ENCODE measurements at regions not wholly inside any gene's neighbourhood (a gene's known extent, or its start where the extent isn't known, plus 50 kb on each side); places are given as distances from the start of the nearest gene placed in this dataset.

GRCh38 chr4:181982437-181982836 is 260.8 kb upstream of the TENM3 start:
- Histone ChIP-seq H3K27me3 (no peaks in the 10 kb centered on the region), H3K36me3 (no peaks in the 10 kb centered on the region), H3K9me3 (no peaks in the 10 kb centered on the region), H3K4me1 (no peaks in the 10 kb centered on the region), H3K27ac (no peak overlapping the region), H3K4me3 (no peak overlapping the region)
- DNase-seq (no peak), ATAC-seq (no peak)
- intact Hi-C loops (cut with DNase I): no loop called here
- TF ChIP-seq CTCF (IDR thresholded peaks at IDR 0.05): no peak

GRCh38 chr4:181982856-181983255 is 260.3 kb upstream of the TENM3 start:
- Histone ChIP-seq H3K4me1 (no peaks in the 10 kb centered on the region), H3K27me3 (no peaks in the 10 kb centered on the region), H3K27ac (no peak overlapping the region), H3K9me3 (no peaks in the 10 kb centered on the region), H3K36me3 (no peaks in the 10 kb centered on the region), H3K4me3 (no peak overlapping the region)
- intact Hi-C loops (cut with DNase I): no loop called here
- ATAC-seq (no peak), DNase-seq (no peak)
- TF ChIP-seq CTCF (IDR thresholded peaks at IDR 0.05): no peak

GRCh38 chr4:181987392-181987791 is 255.8 kb upstream of the TENM3 start:
- no peaks in the 10 kb centered on the region for H3K36me3 ChIP-seq
- H3K4me3 ChIP-seq: no peak overlapping the region
- no peak overlapping the region for H3K27ac ChIP-seq
- TF ChIP-seq CTCF (IDR thresholded peaks at IDR 0.05): no peak
- no peaks in the 10 kb centered on the region for H3K4me1 ChIP-seq
- intact Hi-C loops (cut with DNase I): no loop called here
- DNase-seq (no peak), ATAC-seq (no peak)
- H3K27me3 ChIP-seq: no peaks in the 10 kb centered on the region
- H3K9me3 ChIP-seq: no peaks in the 10 kb centered on the region

- DNase-seq: no peak
- Histone ChIP-seq H3K27me3 (no peaks in the 10 kb centered on the region), H3K36me3 (no peaks in the 10 kb centered on the region), H3K27ac (no peak overlapping the region), H3K9me3 (no peaks in the 10 kb centered on the region), H3K4me3 (no peak overlapping the region), H3K4me1 (no peaks in the 10 kb centered on the region)
- ATAC-seq: no peak
- intact Hi-C loops (cut with DNase I): no loop called here
- no peak for TF ChIP-seq CTCF (IDR thresholded peaks at IDR 0.05)
Measured at GRCh38 chr4:181989071-181989470, 254.1 kb upstream of the TENM3 start.

GRCh38 chr4:181991369-181992108 is 251.7 kb upstream of the TENM3 start:
- no peaks in the 10 kb centered on the region for H3K36me3 ChIP-seq
- TF ChIP-seq CTCF (IDR thresholded peaks at IDR 0.05): no peak
- no peak for ATAC-seq
- no peaks in the 10 kb centered on the region for H3K9me3 ChIP-seq
- no peak overlapping the region for H3K4me3 ChIP-seq
- no peak for DNase-seq
- H3K27me3 ChIP-seq: no peaks in the 10 kb centered on the region
- intact Hi-C loops (cut with DNase I): no loop called here
- no peaks in the 10 kb centered on the region for H3K4me1 ChIP-seq
- H3K27ac ChIP-seq: no peak overlapping the region
